Fibroblast of the conjunctiva (primary cell): ENCODE measurements at regions not wholly inside any gene's neighbourhood (a gene's known extent, or its start where the extent isn't known, plus 50 kb on each side); places are given as distances from the start of the nearest gene placed in this dataset.
A peak's percentile ranks its signal among the peaks of the same experiment; 100 is the strongest.

Experiments used
- DNase-seq: peaks from one replicate; pipeline ENCODE4 v3.0.0-alpha.2; 2010; ENCODE audit warnings: low read depth

- no peak for DNase-seq
Observed at GRCh38 chr13:74669149-74669548, 534.9 kb upstream of the KLF12 start.

GRCh38 chr13:74667656-74668203 lies 533.5 kb upstream of the KLF12 start:
- no peak for DNase-seq

DNA sequence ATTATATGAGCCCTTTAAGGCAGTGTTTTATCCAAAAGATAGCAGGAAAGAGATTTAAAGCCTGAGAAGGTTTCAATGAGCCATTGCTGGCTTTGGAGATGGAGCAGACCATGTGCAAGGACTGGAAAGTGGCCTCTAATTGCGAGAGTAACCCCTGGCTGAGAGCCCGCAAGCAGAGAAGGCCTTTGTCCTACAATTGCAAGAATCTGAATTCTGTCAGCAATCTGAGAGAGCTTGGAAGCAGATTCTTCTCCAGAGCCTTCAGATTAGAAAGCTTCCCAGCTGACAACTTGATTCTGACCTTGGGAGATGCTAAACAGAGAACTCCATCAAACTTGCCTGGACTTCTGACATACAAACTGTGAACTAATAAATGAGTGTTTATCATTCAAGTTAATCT lies 528.7 kb upstream of the KLF12 start:
- peak; percentile 6 for DNase-seq

DNA sequence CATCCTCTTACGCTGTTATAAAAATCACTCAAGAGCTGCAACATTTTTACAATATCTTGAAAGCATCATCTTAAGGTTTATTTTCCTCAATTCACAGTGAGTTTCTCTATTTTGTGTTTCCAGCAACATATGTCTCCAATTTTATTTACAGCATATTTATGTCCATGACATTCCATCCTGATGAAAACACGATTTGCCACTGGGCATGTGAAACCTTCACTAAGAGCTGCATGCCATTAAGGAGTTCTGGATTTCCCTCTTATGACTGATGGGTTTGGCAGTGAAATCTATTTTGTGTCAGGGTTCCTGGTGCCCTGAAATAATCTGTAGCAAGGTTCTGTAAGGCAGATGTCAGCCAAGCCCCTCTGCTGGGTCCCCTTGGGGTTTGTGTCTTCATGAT lies 527.6 kb upstream of the KLF12 start:
- DNase-seq = peak; percentile 26

- DNase-seq = no peak
Observed at GRCh38 chr13:74657765-74658164, 523.6 kb upstream of the KLF12 start.

GRCh38 chr13:74651121-74651520 lies 516.9 kb upstream of the KLF12 start:
- no peak for DNase-seq

DNA sequence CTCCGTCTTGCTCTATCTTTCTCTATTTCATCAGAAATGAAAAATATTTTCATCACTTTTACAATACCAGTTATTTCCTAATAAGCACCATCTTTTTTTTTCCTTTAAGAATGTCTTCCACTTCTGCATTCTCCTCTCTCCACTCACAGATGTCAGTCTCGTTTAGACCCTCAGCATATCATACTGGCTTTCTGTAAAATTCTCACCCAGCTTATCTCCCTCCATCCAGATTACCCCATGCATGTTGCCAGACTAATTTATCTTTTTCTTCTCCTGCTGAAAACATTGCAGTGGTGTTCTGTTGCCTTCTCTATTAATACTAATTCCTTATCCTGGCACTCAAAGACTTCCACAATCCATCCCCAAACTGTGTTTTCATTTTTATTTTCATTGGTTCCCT lies 513.8 kb upstream of the KLF12 start:
- DNase-seq = no peak

DNA sequence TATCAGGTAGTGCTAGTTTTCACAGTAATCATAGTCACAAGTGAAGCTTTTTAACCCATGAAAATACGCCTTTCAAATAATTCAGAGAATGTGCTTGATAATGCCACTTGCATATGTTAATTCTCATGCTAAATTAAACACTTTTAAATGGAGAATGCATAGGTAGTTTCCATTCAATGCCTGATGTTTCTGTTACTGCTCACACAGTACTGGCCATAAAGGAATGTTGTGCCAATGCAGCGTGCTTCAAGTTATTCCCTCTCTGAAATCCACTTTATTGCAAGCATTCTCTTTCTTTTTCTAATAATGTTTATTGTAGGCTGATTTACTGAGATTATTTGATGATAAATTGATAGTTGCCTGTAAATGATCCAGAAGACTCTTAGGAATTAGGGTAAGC lies 513.0 kb upstream of the KLF12 start:
- no peak for DNase-seq

- DNase-seq = no peak
Observed at GRCh38 chr13:74646091-74646490, 511.9 kb upstream of the KLF12 start.

DNA sequence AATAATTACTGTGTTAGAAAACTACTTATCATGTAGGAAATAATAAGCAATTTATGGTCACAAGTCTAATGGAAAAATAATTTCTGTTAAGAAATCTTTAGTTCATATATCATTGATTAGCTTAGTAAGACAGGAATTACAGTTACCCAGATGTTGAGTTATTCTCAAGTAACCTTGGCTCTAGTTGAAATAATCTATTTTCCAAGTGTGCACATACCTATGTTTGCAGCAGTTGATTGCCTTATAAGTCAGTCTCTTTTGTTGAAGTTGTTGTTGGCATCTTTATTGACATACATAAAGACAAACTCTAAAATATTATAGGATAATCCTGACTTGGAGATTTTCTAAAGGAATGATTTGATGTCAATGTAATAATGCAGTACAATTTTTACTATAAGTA lies 511.4 kb upstream of the KLF12 start:
- no peak for DNase-seq

- no peak for DNase-seq
Observed at GRCh38 chr13:74644229-74644628, 510.0 kb upstream of the KLF12 start.

- no peak for DNase-seq
Observed at GRCh38 chr13:74641586-74641985, 507.4 kb upstream of the KLF12 start.

DNA sequence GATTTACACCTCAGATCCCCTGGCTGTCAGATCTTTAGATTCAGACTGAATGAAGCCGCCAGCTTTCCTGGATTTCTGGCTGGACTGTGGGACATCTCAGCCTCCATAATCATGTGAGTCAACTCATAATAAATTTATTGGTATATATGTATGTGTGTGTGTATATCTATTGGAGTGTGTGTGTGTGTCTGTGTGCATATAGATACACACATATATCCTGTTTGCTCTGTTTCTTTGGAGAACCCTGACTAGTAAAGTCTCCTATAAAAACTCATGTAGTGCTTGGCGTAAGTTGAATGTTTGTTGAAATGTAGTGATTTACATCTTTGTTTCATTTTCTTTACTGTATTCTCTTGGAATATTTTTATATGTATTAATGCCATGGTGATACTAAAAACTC lies 499.5 kb upstream of the KLF12 start:
- no peak for DNase-seq

- no peak for DNase-seq
Observed at GRCh38 chr13:74629985-74630384, 495.8 kb upstream of the KLF12 start.

GRCh38 chr13:74625541-74625940 lies 491.3 kb upstream of the KLF12 start:
- no peak for DNase-seq

DNA sequence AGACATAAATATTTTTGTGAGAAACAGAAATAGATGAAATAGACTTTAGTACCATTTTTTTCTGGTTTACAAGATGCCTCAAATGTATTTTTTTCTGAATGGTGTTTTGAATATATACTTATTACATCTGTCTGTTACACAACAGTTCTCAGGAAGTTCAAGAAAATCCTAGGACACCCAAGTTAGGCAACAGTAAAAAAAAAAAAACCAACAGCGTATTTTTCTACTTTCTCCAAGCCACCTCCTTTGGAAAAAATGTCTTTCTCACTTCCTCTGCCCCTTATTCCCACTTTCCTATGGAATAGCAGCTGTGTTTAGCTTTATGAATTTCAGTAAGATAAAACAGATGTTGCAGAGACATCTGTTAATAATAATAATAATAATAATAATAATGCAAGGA lies 489.6 kb upstream of the KLF12 start:
- no peak for DNase-seq

GRCh38 chr13:74622284-74622683 lies 488.1 kb upstream of the KLF12 start:
- DNase-seq = no peak

- no peak for DNase-seq
Observed at GRCh38 chr13:74620711-74621110, 486.5 kb upstream of the KLF12 start.

DNA sequence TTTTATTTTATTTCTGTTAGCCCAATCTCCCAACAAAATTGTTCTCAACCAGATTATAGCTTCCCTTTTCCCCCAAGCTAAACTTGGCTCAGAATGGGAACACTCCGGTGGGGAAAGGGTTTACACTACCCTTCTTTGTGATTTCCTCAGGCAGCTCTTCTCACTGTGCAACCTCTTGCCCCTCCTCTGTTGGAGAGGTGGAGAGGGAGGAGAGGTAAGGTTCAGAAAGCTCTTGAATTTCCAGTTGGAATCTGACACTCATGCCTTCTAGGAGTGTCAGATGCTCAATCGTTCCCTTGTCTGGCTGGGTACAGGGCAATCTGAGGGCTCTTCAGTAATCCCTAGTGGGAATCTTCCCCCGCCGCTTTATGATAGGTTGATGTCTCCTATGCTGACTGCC lies 486.1 kb upstream of the KLF12 start:
- DNase-seq = no peak

- no peak for DNase-seq
Observed at GRCh38 chr13:74597526-74597925, 463.3 kb upstream of the KLF12 start.

- no peak for DNase-seq
Observed at GRCh38 chr13:74596691-74597090, 462.5 kb upstream of the KLF12 start.

DNA sequence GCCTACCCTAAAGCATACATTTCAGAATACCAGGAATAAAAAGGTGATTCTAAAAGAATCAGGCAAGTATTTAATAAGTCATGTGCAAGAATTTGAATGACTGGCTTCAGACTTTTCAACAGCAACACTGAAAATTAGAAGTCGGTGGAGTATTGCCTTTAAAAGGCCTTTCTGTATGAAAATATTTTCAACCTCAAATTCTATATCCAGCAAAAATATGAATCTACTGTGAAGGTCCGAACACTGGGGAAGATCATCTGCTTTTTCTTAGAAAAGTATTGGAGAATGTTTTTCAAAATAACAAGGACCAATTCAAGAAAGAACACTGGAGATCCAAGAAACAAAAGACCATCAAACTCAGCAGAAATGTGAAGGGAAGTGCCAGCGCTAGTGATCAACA lies 459.5 kb upstream of the KLF12 start:
- DNase-seq = no peak

GRCh38 chr13:74586847-74587246 lies 452.6 kb upstream of the KLF12 start:
- no peak for DNase-seq

- DNase-seq = no peak
Observed at GRCh38 chr13:74576420-74576819, 442.2 kb upstream of the KLF12 start.

- DNase-seq = peak; percentile 14
Observed at GRCh38 chr13:74575729-74576125, 441.5 kb upstream of the KLF12 start.
